ENCODE measurements at regions not wholly inside any gene's neighbourhood (a gene's known extent, or its start where the extent isn't known, plus 50 kb on each side); places are given as distances from the start of the nearest gene placed in this dataset.

DNA sequence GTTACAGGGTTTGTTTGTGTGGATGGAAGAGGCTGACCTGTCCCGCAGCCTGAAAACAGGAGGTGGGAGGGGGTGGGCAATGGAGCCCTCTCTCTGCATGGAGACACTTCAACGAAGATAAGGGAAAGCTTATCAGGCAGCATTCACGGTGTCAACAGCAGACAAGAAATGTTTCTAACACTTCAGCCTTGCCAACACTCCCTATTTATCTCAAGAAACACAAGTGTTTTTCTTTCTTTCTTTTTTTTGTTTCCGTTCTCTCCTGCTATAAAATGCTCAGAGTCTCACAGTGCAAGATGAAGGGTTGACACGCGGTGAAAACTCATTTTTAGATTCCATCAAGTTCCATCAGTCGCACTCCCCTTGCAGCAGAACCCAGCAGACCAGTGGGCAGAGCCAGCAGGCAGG, 594.4 kb downstream of the MATN1 start:
- TF ChIP-seq, protein P1, sequence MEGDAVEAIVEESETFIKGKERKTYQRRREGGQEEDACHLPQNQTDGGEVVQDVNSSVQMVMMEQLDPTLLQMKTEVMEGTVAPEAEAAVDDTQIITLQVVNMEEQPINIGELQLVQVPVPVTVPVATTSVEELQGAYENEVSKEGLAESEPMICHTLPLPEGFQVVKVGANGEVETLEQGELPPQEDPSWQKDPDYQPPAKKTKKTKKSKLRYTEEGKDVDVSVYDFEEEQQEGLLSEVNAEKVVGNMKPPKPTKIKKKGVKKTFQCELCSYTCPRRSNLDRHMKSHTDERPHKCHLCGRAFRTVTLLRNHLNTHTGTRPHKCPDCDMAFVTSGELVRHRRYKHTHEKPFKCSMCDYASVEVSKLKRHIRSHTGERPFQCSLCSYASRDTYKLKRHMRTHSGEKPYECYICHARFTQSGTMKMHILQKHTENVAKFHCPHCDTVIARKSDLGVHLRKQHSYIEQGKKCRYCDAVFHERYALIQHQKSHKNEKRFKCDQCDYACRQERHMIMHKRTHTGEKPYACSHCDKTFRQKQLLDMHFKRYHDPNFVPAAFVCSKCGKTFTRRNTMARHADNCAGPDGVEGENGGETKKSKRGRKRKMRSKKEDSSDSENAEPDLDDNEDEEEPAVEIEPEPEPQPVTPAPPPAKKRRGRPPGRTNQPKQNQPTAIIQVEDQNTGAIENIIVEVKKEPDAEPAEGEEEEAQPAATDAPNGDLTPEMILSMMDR (IDR thresholded peaks at IDR 0.05; ENCODE audit: insufficient read depth, low read depth, low read length): no peak
- TF ChIP-seq EZH2 (IDR thresholded peaks at IDR 0.05; ENCODE audit: insufficient read depth, low read length): no peak
